SK-MEL-5 (cell line): ENCODE measurements at regions not wholly inside any gene's neighbourhood (a gene's known extent, or its start where the extent isn't known, plus 50 kb on each side); places are given as distances from the start of the nearest gene placed in this dataset.

ENCODE experiments used
- DNase-seq: peaks from one replicate; pipeline ENCODE4 v3.0.0-alpha.2; 2016; ENCODE audit warnings: low read depth, low spot score
- in situ Hi-C: cut with HindIII; loops from 2 replicates; pipeline ENCODE4 v1.10.0; 2016; ENCODE audit warnings: low sequenced_read_pairs, high pct_unique_total_duplicates, low pct_unique_long_range_greater_than_20kb
- small RNA-seq, 2 experiments: library from RNA; depleted of rRNA; stranded (forward); fragments of <200 nt; gene quantifications; one replicate each; pipeline ENCODE3, GENCODE V24; 2014

DNA sequence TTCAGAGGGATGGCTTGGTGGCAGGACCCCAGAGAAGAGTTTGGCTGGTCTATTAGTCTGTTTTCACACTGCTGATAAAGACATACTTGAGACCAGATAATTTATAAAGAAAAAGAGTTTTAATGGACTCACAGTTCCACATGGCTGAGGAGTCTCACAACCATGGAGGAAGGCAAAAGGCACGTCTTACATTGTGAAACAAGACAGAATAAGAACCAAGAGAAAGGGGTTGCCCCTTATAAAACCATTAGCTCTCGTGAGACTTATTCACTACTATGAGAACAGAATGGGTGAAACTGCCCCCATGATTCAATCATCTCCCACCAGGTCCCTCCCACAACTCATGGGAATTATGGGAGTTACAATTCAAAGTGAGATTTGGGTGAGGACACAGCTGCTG is 78.5 kb upstream of the SSTR1 start:
- in situ Hi-C loops: no loop called here
- DNase-seq: no peak

DNA sequence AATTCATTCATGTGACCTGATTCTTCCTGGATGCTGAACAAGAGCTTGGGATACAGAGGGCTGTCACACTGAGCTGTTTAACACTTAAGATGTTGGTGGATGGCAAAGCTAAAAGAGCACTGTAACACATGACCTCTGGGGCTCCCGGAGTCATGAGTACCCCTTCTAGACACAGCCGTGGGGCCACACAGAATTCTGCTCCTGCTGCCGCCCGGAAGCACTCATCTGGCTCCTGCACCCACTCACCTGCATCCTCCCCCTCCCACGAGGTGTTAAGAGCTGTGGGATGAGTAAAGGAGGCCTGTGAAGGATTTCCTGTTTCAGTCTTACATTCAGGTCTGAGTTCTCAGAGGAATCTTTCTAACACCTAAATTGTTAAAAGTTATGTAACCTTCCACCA is 78.0 kb upstream of the SSTR1 start:
- in situ Hi-C loops: no loop called here

DNA sequence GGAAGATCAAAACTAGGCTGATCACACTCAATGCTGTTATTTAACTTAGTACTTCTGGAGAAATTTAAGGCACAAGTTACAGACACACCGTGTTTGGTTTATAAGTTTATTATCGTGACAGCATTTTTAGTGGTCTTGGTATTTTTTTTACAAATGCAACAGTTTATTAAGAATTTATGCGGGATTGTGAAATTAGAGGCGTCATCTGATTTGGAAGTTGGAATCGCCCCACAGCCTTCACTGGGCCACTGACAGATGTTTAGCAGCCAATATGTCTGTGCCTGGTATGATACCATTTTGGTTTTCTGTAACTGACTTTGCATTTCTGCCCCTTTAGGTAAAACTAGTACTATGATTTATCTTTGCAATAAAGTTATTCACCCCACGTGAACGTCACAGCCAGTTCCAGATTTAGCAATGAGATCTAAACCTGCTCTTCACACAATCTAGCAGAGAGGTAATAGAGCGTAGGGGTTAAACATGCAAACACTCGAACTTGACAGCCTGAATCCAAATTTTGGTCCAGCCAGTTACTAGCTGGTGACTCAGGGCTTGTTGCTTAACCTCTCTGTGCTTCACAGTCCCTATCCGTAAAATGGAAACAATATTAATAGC is 73.2 kb upstream of the SSTR1 start:
- in situ Hi-C loops: no loop called here
- no peak for DNase-seq

More for the DNA sequence above, 78.0 kb upstream of the SSTR1 start:
- DNase-seq: no peak

DNA sequence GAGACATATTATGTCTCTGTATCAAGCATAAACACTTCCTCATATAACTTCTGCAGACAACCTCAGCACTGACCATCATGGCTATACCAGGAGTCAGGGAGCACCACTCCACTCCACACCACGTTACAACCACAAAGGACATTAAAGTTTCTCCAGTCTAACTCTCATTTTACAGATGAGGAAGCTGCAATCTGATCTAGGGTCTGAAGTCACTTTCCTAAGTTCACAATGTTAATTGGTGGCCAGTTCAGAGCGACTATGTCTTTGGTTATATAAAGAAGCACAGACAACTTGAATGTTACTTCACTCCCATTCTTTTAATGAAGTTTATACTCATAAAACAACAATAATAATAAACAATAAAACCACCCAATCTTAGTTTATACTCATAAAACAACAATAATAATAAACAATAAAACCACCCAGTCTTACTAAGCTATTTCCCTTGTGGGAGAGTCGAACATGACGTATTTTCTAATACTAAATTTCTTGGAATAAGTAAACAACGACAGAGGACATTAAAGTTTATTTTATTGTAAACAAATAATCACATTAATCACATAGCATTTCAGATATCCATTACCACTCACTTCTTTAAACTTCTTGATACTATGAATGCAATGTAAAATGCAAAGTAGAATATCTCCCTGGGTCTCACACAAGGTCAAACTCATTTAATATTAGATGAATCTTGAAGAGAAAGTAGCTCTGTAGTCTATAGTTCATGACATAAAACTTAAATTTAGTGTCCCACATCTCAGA is 72.4 kb upstream of the SSTR1 start:
- DNase-seq: no peak
- in situ Hi-C loops: no loop called here

DNA sequence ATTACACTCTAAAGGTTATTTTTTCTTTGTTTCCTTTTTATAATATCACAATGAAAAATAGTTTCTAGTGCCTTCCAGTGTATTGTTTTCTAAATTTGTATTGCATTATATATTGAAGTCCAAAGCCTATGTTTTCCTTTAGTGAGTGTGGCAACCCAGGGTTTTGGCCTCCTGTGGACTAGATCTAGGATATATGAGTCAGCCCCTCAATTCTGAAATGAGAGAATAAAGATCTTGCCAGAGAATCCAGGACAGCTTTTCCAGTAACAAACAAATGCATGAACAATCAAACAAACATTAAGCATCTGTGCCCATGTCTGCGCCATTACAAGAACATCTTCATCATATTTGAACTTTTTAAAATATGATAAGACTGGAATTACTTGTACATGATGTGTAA is 70.7 kb upstream of the SSTR1 start:
- DNase-seq: no peak
- in situ Hi-C loops: no loop called here

DNA sequence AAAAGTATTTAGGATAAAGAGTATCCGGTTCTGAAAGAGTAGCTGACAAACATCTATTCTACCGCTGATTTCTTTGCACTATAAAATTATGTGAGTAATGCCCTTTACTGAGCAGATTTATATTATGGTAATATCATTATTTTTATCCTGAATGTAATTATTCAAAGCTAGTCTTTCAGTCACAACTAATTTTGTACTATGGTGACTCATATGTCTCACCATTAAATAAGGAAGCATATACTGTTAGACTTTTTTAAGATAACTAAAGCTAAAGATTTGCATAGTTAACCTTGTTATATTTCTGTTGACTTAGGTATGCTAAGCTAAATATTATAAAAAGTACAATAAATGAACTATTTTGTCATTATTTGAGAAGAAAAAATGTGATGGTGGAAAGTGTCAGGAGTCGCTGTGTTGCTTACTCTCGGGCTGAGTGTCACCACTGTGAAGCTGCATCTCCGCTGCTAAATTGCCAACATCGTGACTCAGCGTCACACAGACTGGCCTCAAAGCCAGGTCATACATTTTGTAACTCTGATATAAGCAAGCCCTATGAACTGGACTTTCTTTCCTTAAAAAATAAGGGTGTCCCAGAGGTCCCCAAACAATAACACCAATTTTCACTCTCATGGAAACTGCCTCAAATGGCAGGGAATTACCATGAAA is 69.1 kb upstream of the SSTR1 start:
- no peak for DNase-seq
- in situ Hi-C loops: no loop called here

DNA sequence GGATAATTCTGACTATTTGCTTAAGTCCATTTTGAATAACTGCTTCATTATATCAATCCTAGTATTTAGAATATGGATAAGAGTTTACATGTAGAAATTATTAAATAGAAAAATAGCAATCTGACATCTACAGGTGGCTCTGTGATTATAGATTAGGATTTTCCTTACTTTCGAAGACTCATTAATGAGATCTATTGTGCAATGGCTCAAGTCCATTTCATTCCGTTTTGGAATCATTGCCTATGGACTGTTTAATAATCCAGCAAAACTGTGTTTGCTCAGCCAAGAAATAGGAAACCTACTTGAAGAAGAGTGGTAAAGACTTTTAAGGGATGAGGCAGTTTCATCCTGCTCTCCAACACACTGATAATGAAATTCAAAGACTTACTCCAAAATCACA is 67.8 kb upstream of the SSTR1 start:
- in situ Hi-C loops: no loop called here
- DNase-seq: no peak

DNA sequence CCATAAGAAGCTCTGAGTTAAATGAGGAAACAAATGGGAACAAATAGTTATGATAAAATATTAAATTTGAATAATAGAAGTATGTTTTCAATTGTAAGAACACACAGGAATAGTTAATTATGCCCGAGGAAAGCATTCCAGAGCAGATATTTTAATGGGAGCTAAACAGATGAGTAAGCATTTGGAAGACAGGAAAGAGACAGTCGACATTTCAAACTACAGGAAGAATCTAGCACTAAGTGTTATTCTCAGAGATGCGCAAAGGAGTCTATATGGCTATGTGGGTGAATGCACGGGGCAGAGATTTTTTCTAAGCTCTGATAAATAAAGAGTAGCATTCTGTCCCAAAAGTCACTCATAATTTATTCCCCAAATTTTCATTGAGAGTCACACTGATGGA is 64.5 kb upstream of the SSTR1 start:
- in situ Hi-C loops: no loop called here
- no peak for DNase-seq

DNA sequence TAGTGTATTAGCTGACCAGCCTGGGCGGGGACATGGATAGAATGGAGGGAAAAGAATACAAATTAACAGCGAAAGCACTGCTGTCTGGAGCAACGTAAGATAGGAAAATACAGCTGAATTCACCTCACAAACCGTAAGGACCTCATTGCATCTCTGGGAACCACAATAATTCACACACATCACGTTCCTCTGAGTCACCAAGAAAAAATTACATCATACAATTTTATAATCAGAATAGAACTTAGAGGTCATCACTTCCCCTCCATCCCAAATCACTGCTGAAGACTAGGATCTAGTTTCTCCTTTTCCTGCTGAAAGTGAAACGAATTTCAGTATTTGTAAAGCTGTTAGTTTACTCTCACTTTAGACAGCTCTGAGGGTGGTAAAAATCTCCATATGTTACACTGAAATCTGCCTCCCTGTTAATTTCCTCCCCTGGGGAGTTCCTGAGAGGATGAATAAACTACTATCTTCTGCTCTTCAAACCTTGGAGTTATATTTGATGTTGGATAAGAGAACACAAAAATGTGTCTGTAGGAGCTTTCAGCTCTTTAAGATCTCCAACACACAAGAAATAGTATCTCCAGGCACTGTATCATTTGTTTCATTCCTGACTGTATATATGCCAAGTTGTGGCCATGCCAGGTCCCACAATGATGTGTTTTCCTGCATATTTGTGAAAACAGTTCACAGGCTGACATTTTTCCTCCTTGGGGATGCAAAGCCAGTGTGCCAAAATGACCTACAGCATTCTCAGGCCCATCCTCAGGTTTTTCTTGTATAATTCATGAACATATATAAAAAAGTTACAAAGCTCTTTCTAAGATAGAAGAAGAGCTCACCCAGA is 63.8 kb upstream of the SSTR1 start:
- DNase-seq: no peak

DNA sequence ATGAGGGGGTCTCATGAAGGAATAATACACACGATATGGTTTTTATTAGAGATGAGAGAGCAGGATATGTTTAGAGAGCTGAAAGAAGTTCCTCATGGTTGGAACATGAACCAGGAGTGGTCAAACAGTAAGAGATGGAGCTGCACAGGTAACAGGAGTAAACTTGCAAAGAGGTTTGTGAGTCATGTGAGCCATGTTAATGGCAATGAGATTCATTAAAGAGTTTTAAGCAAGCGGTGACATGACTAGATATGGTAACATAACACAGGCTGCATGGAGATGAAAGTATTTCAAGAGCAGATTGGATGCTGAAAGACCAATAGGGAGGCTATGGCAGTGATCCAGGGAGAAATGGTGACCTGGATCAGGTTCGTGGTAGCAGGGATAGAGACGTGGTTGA is 62.6 kb upstream of the SSTR1 start:
- in situ Hi-C loops: no loop called here
- DNase-seq: no peak

More for the DNA sequence above, 63.8 kb upstream of the SSTR1 start:
- in situ Hi-C loops: no loop called here

DNA sequence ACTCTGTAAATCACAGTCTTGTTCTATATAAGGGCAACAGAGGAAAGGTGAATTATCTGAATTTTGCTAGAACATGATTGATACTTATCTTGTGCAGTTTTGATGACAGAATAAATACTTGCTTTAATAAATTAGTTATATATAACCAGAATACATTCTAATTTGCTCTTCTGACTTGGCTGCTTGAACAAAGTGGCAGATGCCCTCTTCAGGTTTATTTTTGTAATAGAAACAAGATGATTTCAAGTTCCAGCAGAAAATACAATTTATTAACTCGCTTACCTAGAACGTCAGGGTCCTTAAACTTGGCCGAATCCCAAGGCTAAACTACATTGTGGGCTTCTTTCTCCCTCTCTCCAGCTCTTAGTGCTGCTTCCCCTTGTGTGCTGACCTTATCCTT is 57.6 kb upstream of the SSTR1 start:
- no peak for DNase-seq
- in situ Hi-C loops: no loop called here

Small RNA genes lying in the stretch of these regions (small RNA-seq; reads per million reads assigned to genes)
- gene RF00406 (0.10 to 0.64 reads per million in 2 experiments), gene RNU6-1277P (0 reads per million in 2 experiments)
